ENCODE measurements at regions not wholly inside any gene's neighbourhood (a gene's known extent, or its start where the extent isn't known, plus 50 kb on each side); places are given as distances from the start of the nearest gene placed in this dataset.
"Not testable (repeated sequence)": the region's sequence is repeated elsewhere in the genome, so short reads cannot be mapped to it uniquely, and the experiment has no call there.

DNA sequence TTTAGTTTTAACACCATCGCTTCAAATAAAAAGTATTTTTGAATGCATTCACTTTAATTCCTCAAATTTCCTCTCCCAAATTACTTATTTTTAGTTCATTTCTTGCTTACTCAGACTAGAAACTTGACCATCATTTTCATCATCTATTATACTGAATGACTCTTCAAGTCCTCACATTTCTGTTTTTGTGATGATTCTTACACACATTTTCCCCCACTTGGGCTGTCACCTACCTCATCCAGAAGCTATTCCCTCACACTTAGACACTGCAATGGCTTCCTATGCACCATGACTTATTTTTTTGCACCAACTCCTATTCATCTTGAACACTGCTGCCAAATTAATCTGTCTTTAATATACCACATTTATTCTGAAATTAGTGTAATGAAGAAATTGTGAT lies 239.6 kb upstream of the DUSP10 start:
- DNase-seq, result no peak

DNA sequence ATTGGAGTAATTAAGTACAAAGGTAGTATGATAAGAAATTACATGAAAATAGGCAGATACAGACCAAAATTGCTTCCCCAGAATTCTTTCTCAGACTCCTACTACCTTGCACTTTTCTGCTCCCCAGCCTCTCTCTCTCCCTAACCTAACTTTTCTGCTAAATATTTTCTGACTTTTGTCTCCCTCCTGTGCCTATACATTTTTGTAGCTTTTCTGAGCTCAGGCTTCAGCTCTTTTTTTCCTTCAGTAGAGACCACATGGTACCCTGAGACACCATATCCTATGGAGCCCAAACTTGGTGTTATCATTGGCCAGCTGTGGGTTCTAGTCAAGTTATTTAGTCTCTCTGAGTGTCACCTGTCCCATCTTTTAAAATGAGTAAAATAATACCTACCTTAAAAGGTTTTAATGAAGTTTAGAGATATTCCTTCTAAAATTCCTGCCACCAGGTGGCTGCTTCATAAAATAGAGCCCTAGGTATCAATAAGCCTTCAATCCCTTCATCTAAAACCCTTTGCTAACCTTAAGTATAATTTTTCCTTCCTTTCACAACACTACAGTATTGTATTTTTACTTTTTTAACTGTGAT lies 237.6 kb upstream of the DUSP10 start:
- DNase-seq, result no peak

GRCh38 chr1:221978631-221979334 lies 236.9 kb upstream of the DUSP10 start:
- DNase-seq, result not testable (repeated sequence)

- DNase-seq, result not testable (repeated sequence)
Observed at GRCh38 chr1:221973787-221974186, 231.9 kb upstream of the DUSP10 start.

DNA sequence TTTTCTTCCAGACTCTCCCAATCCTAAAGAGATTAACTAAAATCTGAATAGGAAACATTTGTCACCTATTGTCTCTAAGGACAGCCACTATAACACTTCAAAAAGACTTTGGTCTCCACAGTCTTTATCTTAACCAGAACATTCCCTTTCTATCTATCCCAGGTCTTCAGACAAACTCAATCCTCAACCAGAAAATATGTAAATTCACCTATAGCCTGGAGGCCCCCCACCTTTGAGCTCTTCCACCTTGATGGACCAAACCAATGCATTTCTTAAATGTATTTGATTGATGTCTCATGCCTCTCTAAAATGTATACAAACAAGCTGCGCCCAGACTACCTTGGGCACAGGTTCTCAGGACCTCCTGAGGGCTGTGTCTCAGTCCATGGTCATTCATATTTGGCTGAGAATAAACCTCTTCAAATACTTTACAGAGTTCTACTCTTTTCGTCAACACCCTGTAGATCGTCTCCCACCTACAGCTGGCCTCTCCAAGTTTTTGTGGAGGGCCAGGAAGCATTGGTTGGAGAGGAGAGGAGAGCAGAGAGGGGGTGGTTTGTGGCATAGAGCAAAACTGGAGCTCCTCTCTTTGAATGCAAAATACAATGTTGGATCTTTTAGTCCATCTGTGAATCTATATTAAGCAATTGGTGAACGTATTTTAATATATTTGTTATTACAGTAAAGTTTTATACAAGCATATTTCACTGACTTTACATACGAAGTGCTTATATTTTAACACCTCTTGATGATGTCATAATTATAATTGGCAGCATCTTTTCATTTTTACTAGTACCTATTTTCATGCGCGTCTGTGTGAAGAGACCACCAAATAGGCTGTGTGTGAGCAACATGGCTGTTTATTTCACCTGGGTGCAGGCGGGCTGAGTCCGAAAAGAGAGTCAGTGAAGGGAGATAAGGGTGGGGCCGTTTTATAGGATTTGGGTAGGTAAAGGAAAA lies 230.7 kb upstream of the DUSP10 start:
- DNase-seq, result no peak

GRCh38 chr1:221971035-221971434 lies 229.1 kb upstream of the DUSP10 start:
- DNase-seq, result not testable (repeated sequence)

- DNase-seq, result not testable (repeated sequence)
Observed at GRCh38 chr1:221969298-221969858, 227.5 kb upstream of the DUSP10 start.

DNA sequence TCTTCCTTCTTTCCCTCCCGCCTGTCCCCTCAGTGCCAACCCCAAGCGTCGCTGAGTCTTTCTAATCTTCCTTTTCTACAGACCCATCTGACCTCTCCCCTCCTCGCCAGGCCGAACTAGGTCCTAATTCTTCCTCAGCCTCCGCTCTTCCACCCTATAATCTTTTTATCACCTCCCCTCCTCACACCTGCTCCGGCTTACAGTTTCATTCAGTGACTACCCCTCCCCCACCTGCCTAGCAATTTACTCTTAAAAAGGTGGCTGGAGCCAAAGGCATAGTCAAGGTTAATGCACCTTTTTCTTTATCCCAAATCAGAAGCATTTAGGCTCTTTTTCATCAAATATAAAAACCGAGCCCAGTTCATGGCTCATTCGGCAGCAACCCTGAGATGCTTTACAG lies 225.6 kb upstream of the DUSP10 start:
- not testable (repeated sequence) for DNase-seq

- DNase-seq, result not testable (repeated sequence)
Observed at GRCh38 chr1:221966888-221967287, 225.0 kb upstream of the DUSP10 start.

DNA sequence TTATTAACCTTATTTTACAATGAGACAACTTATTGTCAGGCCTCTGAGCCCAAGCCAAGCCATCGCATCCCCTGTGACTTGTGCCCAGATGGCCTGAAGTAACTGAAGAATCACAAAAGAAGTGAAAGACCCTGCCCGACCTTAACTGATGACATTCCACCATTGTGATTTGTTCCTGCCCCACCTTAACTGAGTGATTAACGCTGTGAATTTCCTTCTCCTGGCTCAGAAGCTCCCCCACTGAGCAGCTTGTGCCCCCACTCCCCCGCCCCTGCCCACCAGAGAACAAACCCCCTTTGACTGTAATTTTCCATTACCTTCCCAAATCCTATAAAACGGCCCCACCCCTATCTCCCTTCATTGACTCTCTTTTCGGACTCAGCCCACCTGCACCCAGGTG lies 224.0 kb upstream of the DUSP10 start:
- DNase-seq, result not testable (repeated sequence)

DNA sequence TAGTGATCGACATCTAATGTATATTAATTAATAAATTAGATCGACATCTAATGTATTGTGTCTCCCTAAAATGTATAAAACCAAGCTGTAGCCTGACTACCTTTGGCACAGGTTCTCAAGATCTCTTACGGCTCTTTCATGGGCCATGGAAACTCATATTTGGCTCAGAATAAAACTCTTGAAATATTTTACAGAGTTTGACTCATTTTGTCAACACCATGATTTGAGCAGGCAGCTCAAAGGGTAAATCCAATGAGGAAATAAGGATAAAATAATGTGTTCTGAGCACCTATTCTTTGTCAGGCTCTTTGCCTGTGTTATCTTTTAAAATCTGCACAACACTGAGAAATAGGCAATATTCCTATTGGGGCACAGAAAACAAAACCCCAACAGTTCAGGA lies 223.4 kb upstream of the DUSP10 start:
- DNase-seq, result no peak

DNA sequence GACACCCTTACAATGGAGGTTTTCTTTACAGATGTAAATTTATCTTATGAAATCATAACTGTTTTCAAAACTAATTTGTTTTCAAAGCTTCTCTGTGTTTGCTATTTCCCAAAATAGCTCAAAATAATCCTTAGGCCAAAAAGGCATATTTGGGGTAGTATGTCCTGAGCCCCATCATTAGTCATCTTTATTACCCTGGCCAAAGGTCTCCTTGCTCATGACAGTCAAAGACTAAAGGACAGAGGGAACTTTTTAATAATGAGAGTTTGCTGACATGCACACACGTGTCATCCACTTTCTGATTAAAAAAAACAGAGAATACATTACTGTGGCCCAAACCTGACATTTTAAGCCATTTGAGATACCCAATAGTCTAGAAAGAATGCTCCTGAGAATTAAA lies 221.9 kb upstream of the DUSP10 start:
- DNase-seq, result no peak

- no peak for DNase-seq
Observed at GRCh38 chr1:221962385-221962784, 220.5 kb upstream of the DUSP10 start.

- DNase-seq, result peak; percentile 27
Observed at GRCh38 chr1:221961532-221962292, 219.8 kb upstream of the DUSP10 start.

DNA sequence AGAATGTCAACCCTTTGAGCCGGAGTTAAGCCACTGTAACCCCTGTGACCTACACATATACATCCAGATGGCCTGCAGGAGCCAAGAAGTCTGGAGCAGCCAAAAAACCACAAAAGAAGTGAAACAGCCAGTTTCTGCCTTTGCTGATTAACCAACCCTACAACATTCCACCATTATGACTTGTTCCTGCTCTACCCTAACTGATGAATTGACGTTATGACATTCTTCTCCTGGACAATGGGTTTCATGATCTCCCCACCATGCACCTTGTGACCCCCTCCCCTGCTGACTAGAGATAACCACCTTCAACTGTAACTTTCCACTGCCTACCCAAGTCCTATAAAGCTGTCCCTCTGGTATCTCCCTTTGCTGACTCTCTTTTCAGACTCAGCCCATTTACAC lies 216.3 kb upstream of the DUSP10 start:
- not testable (repeated sequence) for DNase-seq

GRCh38 chr1:221957350-221957749 lies 215.5 kb upstream of the DUSP10 start:
- not testable (repeated sequence) for DNase-seq

- no peak for DNase-seq
Observed at GRCh38 chr1:221949996-221950395, 208.1 kb upstream of the DUSP10 start.

GRCh38 chr1:221948459-221948858 lies 206.6 kb upstream of the DUSP10 start:
- DNase-seq, result no peak

GRCh38 chr1:221947731-221948130 lies 205.8 kb upstream of the DUSP10 start:
- no peak for DNase-seq

GRCh38 chr1:221946768-221947167 lies 204.9 kb upstream of the DUSP10 start:
- DNase-seq, result no peak

- no peak for DNase-seq
Observed at GRCh38 chr1:221945669-221946068, 203.8 kb upstream of the DUSP10 start.

DNA sequence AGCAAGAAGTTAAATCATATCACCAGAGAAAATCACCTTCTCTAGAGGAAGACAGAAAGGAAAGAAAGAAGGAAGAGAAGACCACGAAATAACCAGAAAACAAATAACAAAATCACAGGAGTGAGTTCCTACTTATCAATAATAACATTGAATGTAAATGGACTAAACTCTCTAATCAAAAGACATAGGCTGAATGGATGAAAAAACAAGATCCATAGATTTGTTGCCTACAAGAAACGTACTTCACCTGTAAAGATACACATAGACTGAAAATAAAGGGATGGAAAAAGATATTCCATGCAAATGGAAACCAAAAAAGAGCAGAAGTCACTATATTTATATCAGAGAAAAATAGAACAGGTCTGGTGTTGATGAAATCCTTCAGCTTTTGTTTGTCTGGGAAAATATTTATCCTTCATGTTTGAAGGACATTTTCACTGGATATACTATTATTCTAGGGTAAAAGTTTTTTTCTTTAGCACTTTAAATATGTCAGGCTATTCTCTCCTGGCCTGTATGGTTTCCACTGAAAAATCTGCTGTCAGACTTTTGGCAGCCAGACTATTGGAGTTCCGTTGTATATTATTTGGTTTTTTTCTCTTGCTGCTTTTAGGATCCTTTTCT lies 202.5 kb upstream of the DUSP10 start:
- no peak for DNase-seq

Data from CD4-positive, alpha-beta T cell treated with Interleukin-17A for 1 hour (primary cell).